H9 (cell line): ENCODE measurements at regions not wholly inside any gene's neighbourhood (a gene's known extent, or its start where the extent isn't known, plus 50 kb on each side); places are given as distances from the start of the nearest gene placed in this dataset.

Experiments used
- DNase-seq: peaks from one replicate; pipeline ENCODE4 v3.0.0-alpha.2; 2017
- H2AFZ ChIP-seq: one replicate; pipeline ENCODE4 v1.6.1; 2013; ENCODE audit warnings: mild to moderate bottlenecking, low read length, control low read depth, moderate library complexity
- H2AK5ac ChIP-seq: 2 replicates; pipeline ENCODE4 v1.6.1; 2013; ENCODE audit warnings: low read length, control low read depth, mixed read lengths; ENCODE audit not compliant: insufficient read length
- H2BK120ac ChIP-seq: one replicate; pipeline ENCODE4 v1.6.1; 2013; ENCODE audit warnings: low read depth, mild to moderate bottlenecking, low read length, control low read depth, inconsistent platforms; ENCODE audit not compliant: poor library complexity, severe bottlenecking
- H2BK12ac ChIP-seq: 2 replicates; pipeline ENCODE4 v1.6.1; 2013; ENCODE audit warnings: low read length, control low read depth, mixed read lengths, low read depth; ENCODE audit not compliant: insufficient read length
- H2BK15ac ChIP-seq: 2 replicates; pipeline ENCODE4 v1.6.1; 2013; ENCODE audit warnings: low read depth, low read length, control low read depth
- H2BK20ac ChIP-seq: one replicate; pipeline ENCODE4 v1.6.1; 2013; ENCODE audit warnings: low read depth, mild to moderate bottlenecking, low read length, control low read depth, inconsistent platforms; ENCODE audit not compliant: poor library complexity, severe bottlenecking
- H2BK5ac ChIP-seq: 2 replicates; pipeline ENCODE4 v1.6.1; 2013; ENCODE audit warnings: low read length, control low read depth, mixed read lengths; ENCODE audit not compliant: insufficient read length
- H3K14ac ChIP-seq: 2 replicates; pipeline ENCODE4 v1.6.1; 2013; ENCODE audit warnings: low read length, control low read depth; ENCODE audit not compliant: insufficient read depth
- H3K18ac ChIP-seq: 2 replicates; pipeline ENCODE4 v1.6.1; 2013; ENCODE audit warnings: low read depth, mild to moderate bottlenecking, mixed read lengths, low read length, control low read depth; ENCODE audit not compliant: insufficient read length
- H3K23ac ChIP-seq: 2 replicates; pipeline ENCODE4 v1.6.1; 2013; ENCODE audit warnings: low read length, control low read depth, mixed read lengths, low read depth; ENCODE audit not compliant: insufficient read length
- H3K23me2 ChIP-seq: 2 replicates; pipeline ENCODE4 v1.6.1; 2013; ENCODE audit warnings: low read depth, mild to moderate bottlenecking, mixed read lengths, low read length, control low read depth; ENCODE audit not compliant: insufficient read length, poor library complexity, severe bottlenecking
- H3K27ac ChIP-seq: 2 replicates; pipeline ENCODE4 v1.5.1; 2013; ENCODE audit warnings: low read length, control low read depth, mixed read lengths, low read depth; ENCODE audit not compliant: insufficient read length
- H3K27me3 ChIP-seq: 2 replicates; pipeline ENCODE4 v1.6.1; 2013; ENCODE audit warnings: low read length, control low read depth, inconsistent platforms; ENCODE audit not compliant: insufficient read depth
- H3K4ac ChIP-seq: 2 replicates; pipeline ENCODE4 v1.6.1; 2013; ENCODE audit warnings: low read depth, mild to moderate bottlenecking, control low read depth, inconsistent platforms, low read length, moderate library complexity
- H3K4me1 ChIP-seq: 2 replicates; pipeline ENCODE4 v1.6.1; 2013; ENCODE audit warnings: low read length, control low read depth, inconsistent platforms; ENCODE audit not compliant: insufficient read depth
- H3K4me2 ChIP-seq: 2 replicates; pipeline ENCODE4 v1.6.1; 2013; ENCODE audit warnings: low read length, control low read depth, mixed read lengths; ENCODE audit not compliant: insufficient read length, insufficient read depth
- H3K56ac ChIP-seq: 2 replicates; pipeline ENCODE4 v1.6.1; 2013; ENCODE audit warnings: low read depth, mild to moderate bottlenecking, mixed read lengths, low read length, control low read depth; ENCODE audit not compliant: insufficient read length
- H3K79me1 ChIP-seq: 2 replicates; pipeline ENCODE4 v1.6.1; 2013; ENCODE audit warnings: low read depth, mild to moderate bottlenecking, moderate library complexity, low read length, control low read depth, inconsistent platforms; ENCODE audit not compliant: insufficient read depth, poor library complexity, severe bottlenecking
- H3K79me2 ChIP-seq: 2 replicates; pipeline ENCODE4 v1.6.1; 2013; ENCODE audit warnings: low read length, control low read depth, inconsistent platforms; ENCODE audit not compliant: insufficient read depth
- H3K9ac ChIP-seq: 2 replicates; pipeline ENCODE4 v1.6.1; 2013; ENCODE audit warnings: low read length, control low read depth, mixed read lengths; ENCODE audit not compliant: insufficient read length; ENCODE audit errors: extremely low read depth
- H3K9me3 ChIP-seq: one replicate; pipeline ENCODE4 v1.6.1; 2013; ENCODE audit warnings: low read depth, low read length, inconsistent platforms; ENCODE audit not compliant: control insufficient read depth
- H3T11ph ChIP-seq: one replicate; pipeline ENCODE4 v1.6.1; 2013; ENCODE audit warnings: mild to moderate bottlenecking, low read length, control low read depth, inconsistent platforms
- H4K20me1 ChIP-seq: one replicate; pipeline ENCODE4 v1.6.1; 2013; ENCODE audit not compliant: control insufficient read depth, insufficient read length, insufficient read depth
- H4K5ac ChIP-seq: 2 replicates; pipeline ENCODE4 v1.6.1; 2013; ENCODE audit warnings: low read depth, mild to moderate bottlenecking, mixed read lengths, low read length, control low read depth; ENCODE audit not compliant: insufficient read length
- H4K8ac ChIP-seq: replicated peaks from 2 replicates; pipeline ENCODE4 v1.6.1; 2013; ENCODE audit warnings: low read length, control low read depth, mixed read lengths, low read depth; ENCODE audit not compliant: insufficient read length
- H4K91ac ChIP-seq: 2 replicates; pipeline ENCODE4 v1.6.1; 2013; ENCODE audit warnings: low read depth, mild to moderate bottlenecking, moderate library complexity, mixed read lengths, low read length, control low read depth; ENCODE audit not compliant: insufficient read length
- H3K27ac Mint-ChIP-seq, 3 experiments: 2 replicates in 2 of 3; 3 replicates in 1 of 3; pipeline ENCODE4 v1.8.0; 2020 to 2021; ENCODE audit warnings: mixed read lengths in 3 of 3, mild to moderate bottlenecking in 1 of 3, moderate library complexity in 1 of 3
- H3K27me3 Mint-ChIP-seq: 2 replicates; pipeline ENCODE4 v1.8.0; 2021; ENCODE audit warnings: low read depth, mild to moderate bottlenecking, moderate library complexity, mixed read lengths
- H3K36me3 Mint-ChIP-seq, 3 experiments: 2 replicates in 2 of 3; 3 replicates in 1 of 3; pipeline ENCODE4 v1.8.0; 2020 to 2021; ENCODE audit warnings: low read depth in 3 of 3, mixed read lengths in 3 of 3; ENCODE audit not compliant: insufficient read depth in 1 of 3
- H3K4me1 Mint-ChIP-seq, 2 experiments: 2 replicates each; pipeline ENCODE4 v1.8.0; 2020; ENCODE audit warnings: mixed read lengths in 2 of 2
- H3K4me3 Mint-ChIP-seq, 2 experiments: 2 replicates in 1 of 2; 3 replicates in 1 of 2; pipeline ENCODE4 v1.8.0; 2020 to 2021; ENCODE audit warnings: mild to moderate bottlenecking in 2 of 2, mixed read lengths in 2 of 2, moderate library complexity in 1 of 2
- H3K9me3 Mint-ChIP-seq, 2 experiments: 2 replicates in 1 of 2; 3 replicates in 1 of 2; pipeline ENCODE4 v1.8.0; 2020; ENCODE audit warnings: mild to moderate bottlenecking in 2 of 2, mixed read lengths in 2 of 2, moderate library complexity in 1 of 2
- TF ChIP-seq, protein P1 (sequence below): fragments of 200-600 bp; sonication (generic); conservative IDR thresholded peaks from 3 replicates; pipeline ENCODE4 v1.8.0; 2021; ENCODE audit warnings: antibody characterized with exemption, mild to moderate bottlenecking

DNA sequence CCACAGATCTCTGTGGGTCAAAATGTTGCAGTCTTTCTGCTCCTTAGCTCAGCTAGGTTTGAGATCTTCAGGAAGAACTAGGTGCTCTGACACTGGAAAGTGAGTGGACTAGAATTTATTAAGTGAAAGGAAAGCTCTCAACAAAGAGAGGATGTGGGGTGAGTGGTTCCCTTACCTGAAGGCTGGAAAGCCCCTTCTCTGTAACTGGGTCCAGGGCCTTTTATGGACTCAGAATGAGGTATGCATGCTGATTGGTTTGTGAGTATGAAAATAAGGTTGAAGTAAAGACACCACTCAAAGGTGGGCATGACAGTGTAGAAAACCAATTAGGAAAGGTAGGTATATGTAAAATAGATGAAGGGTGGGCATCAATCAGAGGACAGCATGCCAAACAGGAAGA lies 485.5 kb downstream of the CD109 start:
- no peak overlapping the region for H2BK5ac ChIP-seq
- no peak overlapping the region for H3K18ac ChIP-seq
- no peak overlapping the region for H2AK5ac ChIP-seq
- no peaks in the 10 kb centered on the region for H3K23me2 ChIP-seq
- Mint-ChIP-seq H3K36me3 (0 out of 7 replicates have a peak, but pooled peaks cover 0 to 2% (median 0%) of the 10 kb centered on the region in 3 experiments), H3K9me3 (no peaks in the 10 kb centered on the region), H3K4me3 (no peak overlapping the region), H3K4me1 (no peaks in the 10 kb centered on the region), H3K27me3 (no peaks in the 10 kb centered on the region), H3K27ac (no peak overlapping the region)
- H3K4ac ChIP-seq = no peak overlapping the region
- no peak overlapping the region for H3K27ac ChIP-seq
- H3K14ac ChIP-seq = no peak overlapping the region
- H4K8ac ChIP-seq = no peak overlapping the region
- no peak overlapping the region for H2BK12ac ChIP-seq
- TF ChIP-seq, protein P1, sequence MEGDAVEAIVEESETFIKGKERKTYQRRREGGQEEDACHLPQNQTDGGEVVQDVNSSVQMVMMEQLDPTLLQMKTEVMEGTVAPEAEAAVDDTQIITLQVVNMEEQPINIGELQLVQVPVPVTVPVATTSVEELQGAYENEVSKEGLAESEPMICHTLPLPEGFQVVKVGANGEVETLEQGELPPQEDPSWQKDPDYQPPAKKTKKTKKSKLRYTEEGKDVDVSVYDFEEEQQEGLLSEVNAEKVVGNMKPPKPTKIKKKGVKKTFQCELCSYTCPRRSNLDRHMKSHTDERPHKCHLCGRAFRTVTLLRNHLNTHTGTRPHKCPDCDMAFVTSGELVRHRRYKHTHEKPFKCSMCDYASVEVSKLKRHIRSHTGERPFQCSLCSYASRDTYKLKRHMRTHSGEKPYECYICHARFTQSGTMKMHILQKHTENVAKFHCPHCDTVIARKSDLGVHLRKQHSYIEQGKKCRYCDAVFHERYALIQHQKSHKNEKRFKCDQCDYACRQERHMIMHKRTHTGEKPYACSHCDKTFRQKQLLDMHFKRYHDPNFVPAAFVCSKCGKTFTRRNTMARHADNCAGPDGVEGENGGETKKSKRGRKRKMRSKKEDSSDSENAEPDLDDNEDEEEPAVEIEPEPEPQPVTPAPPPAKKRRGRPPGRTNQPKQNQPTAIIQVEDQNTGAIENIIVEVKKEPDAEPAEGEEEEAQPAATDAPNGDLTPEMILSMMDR = no peak
- H3K4me2 ChIP-seq = no peak overlapping the region
- H4K20me1 ChIP-seq = no peaks in the 10 kb centered on the region
- H3K56ac ChIP-seq = no peak overlapping the region
- DNase-seq = no peak
- H4K5ac ChIP-seq = no peak overlapping the region
- no peak overlapping the region for H3K23ac ChIP-seq
- H2BK120ac ChIP-seq = no peak overlapping the region
- no peaks in the 10 kb centered on the region for H3K27me3 ChIP-seq
- H3K79me1 ChIP-seq = no peaks in the 10 kb centered on the region
- H2BK15ac ChIP-seq = no peak overlapping the region
- H3K4me1 ChIP-seq = no peaks in the 10 kb centered on the region
- H3K9me3 ChIP-seq = no peaks in the 10 kb centered on the region
- no peak overlapping the region for H3K9ac ChIP-seq
- H3T11ph ChIP-seq = no peak overlapping the region
- no peaks in the 10 kb centered on the region for H3K79me2 ChIP-seq
- H2BK20ac ChIP-seq = no peak overlapping the region
- no peak overlapping the region for H2AFZ ChIP-seq
- H4K91ac ChIP-seq = no peak overlapping the region
